Esophagus muscularis mucosa (tissue), 4 donors: ENCODE measurements at regions not wholly inside any gene's neighbourhood (a gene's known extent, or its start where the extent isn't known, plus 50 kb on each side); places are given as distances from the start of the nearest gene placed in this dataset.

Experiments used
- DNase-seq: peaks from one replicate; pipeline ENCODE4 v3.0.0-alpha.2; 2017; ENCODE audit errors: extremely low spot score
- H3K27ac ChIP-seq, 4 donors: fragments of 200-600 bp; sonication (generic); replicated peaks in 1 of 4; 1 replicate in 3 of 4; 2 replicates in 1 of 4; pipeline ENCODE4 v1.5.1; 2016 to 2019; ENCODE audit warnings: mild to moderate bottlenecking in 1 of 4
- H3K27me3 ChIP-seq, 4 donors: fragments of 200-600 bp; sonication (generic); one replicate each; pipeline versions ENCODE4 v1.5.1 to v1.6.0; 2016 to 2019
- H3K36me3 ChIP-seq, 4 donors: fragments of 200-600 bp; sonication (generic); one replicate each; pipeline ENCODE4 v1.5.1; 2016 to 2019
- H3K4me1 ChIP-seq, 4 donors: fragments of 200-600 bp; sonication (generic); one replicate each; pipeline ENCODE4 v1.5.1; 2016 to 2019
- H3K4me3 ChIP-seq, 4 donors: fragments of 200-600 bp; sonication (generic); 1 replicate in 2 of 4; 2 replicates in 2 of 4; pipeline ENCODE4 v1.5.1; 2016 to 2019; ENCODE audit warnings: mild to moderate bottlenecking in 4 of 4, moderate library complexity in 1 of 4
- H3K9me3 ChIP-seq, 4 donors: fragments of 200-600 bp; sonication (generic); 1 replicate in 3 of 4; 2 replicates in 1 of 4; pipeline ENCODE4 v1.5.1; 2016 to 2019
- EP300 ChIP-seq: sonication (generic); formaldehyde crosslinking; IDR thresholded peaks from one replicate; pipeline ENCODE4 v1.6.1; 2017; ENCODE audit warnings: antibody characterized with exemption
- POLR2A ChIP-seq: fragments of 450-650 bp; IDR thresholded peaks from one replicate; pipeline ENCODE4 v1.6.1; 2017; ENCODE audit warnings: antibody characterized with exemption, moderate library complexity, mild to moderate bottlenecking, low read depth
- POLR2AphosphoS5 ChIP-seq, 2 donors: sonication (generic); formaldehyde crosslinking; IDR thresholded peaks; one replicate each; pipeline ENCODE4 v1.6.1; 2017; ENCODE audit warnings: antibody characterized with exemption in 2 of 2
- WGBS: methylation state at CpG from one replicate; pipeline ENCODE4 v1.1.5; 2018; 5-methylcytosine and 5-hydroxymethylcytosine counted together
- intact Hi-C: fragments of 100-400 bp; cut with DNase I; formaldehyde crosslinking; loops from one replicate; pipeline ENCODE4 v1.15.1; 2023
- TF ChIP-seq, protein P1 (sequence below), 3 experiments: fragments of 200-600 bp in 2 of 3; fragments of 450-650 bp in 1 of 3; sonication (generic) in 2 of 3; IDR thresholded peaks; one replicate each; pipeline ENCODE4 v1.5.1; 2017 to 2019; ENCODE audit warnings: antibody characterized with exemption in 3 of 3, mild to moderate bottlenecking in 2 of 3, moderate library complexity in 1 of 3

DNA sequence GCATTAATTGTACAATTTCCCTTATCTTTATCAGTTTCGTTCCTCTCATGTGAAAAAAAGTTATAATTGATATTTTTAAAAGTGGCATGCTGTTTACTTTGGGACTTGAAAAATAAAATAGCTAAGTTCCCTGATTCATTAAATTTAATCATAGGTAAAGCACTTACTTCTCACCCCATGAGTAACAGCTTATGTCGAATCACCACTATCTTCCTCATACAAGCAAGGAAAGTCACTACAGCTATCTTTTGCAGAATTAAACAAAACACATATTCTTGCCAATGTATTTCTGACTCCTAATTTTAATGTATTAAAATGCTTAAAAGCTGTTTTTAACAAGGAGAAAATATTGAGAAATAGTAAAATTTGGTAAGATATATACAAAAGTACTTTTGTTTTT lies 832.4 kb upstream of the PCDH10 start:
- Histone ChIP-seq H3K27ac (no peak overlapping the region), H3K4me3 (no peak overlapping the region), H3K27me3 (no peaks in the 10 kb centered on the region), H3K4me1 (no peaks in the 10 kb centered on the region), H3K9me3 (no peaks in the 10 kb centered on the region), H3K36me3 (no peaks in the 10 kb centered on the region)
- TF ChIP-seq POLR2A (no peak), EP300 (no peak), POLR2AphosphoS5 (IDR thresholded peaks at IDR 0.05) (no peak)
- TF ChIP-seq, protein P1, sequence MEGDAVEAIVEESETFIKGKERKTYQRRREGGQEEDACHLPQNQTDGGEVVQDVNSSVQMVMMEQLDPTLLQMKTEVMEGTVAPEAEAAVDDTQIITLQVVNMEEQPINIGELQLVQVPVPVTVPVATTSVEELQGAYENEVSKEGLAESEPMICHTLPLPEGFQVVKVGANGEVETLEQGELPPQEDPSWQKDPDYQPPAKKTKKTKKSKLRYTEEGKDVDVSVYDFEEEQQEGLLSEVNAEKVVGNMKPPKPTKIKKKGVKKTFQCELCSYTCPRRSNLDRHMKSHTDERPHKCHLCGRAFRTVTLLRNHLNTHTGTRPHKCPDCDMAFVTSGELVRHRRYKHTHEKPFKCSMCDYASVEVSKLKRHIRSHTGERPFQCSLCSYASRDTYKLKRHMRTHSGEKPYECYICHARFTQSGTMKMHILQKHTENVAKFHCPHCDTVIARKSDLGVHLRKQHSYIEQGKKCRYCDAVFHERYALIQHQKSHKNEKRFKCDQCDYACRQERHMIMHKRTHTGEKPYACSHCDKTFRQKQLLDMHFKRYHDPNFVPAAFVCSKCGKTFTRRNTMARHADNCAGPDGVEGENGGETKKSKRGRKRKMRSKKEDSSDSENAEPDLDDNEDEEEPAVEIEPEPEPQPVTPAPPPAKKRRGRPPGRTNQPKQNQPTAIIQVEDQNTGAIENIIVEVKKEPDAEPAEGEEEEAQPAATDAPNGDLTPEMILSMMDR (IDR thresholded peaks at IDR 0.05), result no peak
- 84% methylated on average over 2 of the region's 2 CpGs for WGBS
- intact Hi-C loops, result no loop called here
- no peak for DNase-seq

DNA sequence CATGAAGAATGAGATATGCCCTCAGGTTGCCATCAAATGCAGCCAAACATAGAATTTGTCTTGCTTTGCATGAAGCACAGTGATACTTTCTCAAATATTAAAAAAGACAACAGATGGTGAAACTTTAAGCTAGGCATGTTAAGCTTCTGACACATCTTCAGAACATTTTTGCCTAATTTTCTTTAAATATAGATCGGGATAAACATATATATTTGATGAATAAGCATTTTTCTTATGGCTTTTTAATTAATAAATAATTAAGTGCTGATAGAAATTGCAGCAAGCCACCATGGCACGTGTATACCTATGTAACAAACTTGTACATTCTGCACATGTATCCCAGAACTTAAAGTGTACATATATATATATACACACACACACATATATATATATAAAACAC lies 831.2 kb upstream of the PCDH10 start:
- TF ChIP-seq EP300 (no peak), POLR2A (no peak), POLR2AphosphoS5 (IDR thresholded peaks at IDR 0.05) (no peak)
- TF ChIP-seq, protein P1 (IDR thresholded peaks at IDR 0.05), result no peak
- WGBS, result 76% methylated on average over 2 of the region's 2 CpGs
- intact Hi-C loops, result no loop called here
- Histone ChIP-seq H3K9me3 (no peaks in the 10 kb centered on the region), H3K4me3 (no peak overlapping the region), H3K27me3 (no peaks in the 10 kb centered on the region), H3K4me1 (no peaks in the 10 kb centered on the region), H3K27ac (no peak overlapping the region), H3K36me3 (no peaks in the 10 kb centered on the region)
- no peak for DNase-seq

DNA sequence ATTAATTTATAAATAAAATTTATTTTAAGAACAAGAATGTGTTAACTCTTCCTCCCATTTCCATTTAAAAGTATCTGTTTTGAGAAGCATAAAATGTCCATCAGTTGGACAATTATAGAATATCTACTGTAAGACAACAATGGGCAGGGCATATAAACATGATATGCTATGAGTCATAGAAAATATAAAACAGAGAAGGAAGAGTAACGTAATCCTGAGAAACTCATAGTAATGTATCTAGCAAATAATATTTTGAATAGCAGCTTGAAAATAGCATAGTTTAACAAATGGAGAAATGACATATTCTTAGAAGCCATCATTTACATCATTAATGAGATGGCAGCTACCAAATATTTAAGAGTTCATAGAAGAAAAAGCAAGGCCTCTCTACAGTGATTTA lies 820.3 kb upstream of the PCDH10 start:
- H3K27me3 ChIP-seq, result no peaks in the 10 kb centered on the region
- no peaks in the 10 kb centered on the region for H3K4me1 ChIP-seq
- DNase-seq, result no peak
- intact Hi-C loops, result no loop called here
- no peaks in the 10 kb centered on the region for H3K36me3 ChIP-seq
- H3K27ac ChIP-seq, result no peak overlapping the region
- TF ChIP-seq, protein P1 (IDR thresholded peaks at IDR 0.05), result no peak
- no peak overlapping the region for H3K4me3 ChIP-seq
- WGBS, result 91% methylated on average over 1 of the region's 1 CpG
- H3K9me3 ChIP-seq, result no peaks in the 10 kb centered on the region

DNA sequence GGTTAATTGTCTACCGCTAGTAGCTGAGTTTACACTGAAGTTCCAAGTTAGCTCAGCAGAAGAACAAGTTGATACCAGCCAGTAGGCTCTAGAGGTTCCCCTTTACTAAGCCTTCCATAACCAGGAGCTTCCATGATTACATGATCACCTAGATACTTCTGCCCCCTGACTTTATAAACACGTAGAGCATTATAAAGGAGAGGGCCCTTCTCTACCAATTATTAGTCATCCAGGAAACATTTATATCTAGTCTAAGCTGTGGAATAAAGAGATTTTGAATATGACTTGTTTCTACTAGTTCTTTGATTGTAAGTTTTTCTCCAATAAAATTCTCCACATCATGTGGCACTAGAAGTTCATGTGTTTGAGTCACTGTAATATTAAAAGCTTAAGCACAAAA lies 818.1 kb upstream of the PCDH10 start:
- WGBS, result 93% methylated on average over 2 of the region's 2 CpGs
- DNase-seq, result no peak
- H3K36me3 ChIP-seq, result no peaks in the 10 kb centered on the region
- no peaks in the 10 kb centered on the region for H3K27me3 ChIP-seq
- no peaks in the 10 kb centered on the region for H3K9me3 ChIP-seq
- no peak overlapping the region for H3K27ac ChIP-seq
- H3K4me3 ChIP-seq, result no peak overlapping the region
- TF ChIP-seq EP300 (no peak), POLR2A (no peak), POLR2AphosphoS5 (IDR thresholded peaks at IDR 0.05) (no peak)
- TF ChIP-seq, protein P1 (IDR thresholded peaks at IDR 0.05), result no peak
- no peaks in the 10 kb centered on the region for H3K4me1 ChIP-seq
- intact Hi-C loops, result no loop called here

DNA sequence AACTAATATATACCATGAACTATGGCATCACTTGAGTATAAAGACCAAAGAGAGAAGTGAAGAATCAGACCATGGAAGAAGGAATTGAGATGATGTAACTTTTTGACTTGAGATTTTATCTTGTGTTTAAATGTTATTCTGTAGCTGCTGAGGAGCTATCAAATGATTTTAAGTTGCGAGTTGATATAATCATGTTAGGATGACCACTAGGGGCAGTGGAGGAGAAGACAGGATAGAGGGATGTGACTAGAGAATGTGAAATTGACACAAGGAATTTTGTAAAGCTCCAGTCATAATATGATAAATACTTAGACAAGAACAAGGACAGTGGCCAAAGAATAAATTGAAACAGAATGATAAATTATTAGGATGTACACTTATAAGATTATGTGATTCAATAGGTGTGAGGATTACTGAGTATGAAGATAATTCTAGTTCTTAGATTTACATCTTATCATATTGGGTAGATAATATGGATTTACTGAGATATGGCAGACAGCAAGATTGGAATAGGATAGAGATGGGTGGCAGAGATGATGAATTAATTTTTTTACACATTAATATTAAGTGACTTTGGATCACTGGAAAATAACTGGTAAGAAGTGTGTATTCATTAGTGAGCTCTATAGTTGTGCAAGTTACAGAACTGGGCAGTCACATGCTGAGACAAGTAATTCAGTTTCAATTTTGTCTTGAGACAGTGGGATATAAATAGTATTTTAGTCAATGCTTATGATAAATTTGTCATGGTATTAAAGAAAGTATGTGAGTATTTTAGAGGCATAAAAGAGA lies 816.0 kb upstream of the PCDH10 start:
- TF ChIP-seq EP300 (no peak), POLR2A (no peak), POLR2AphosphoS5 (IDR thresholded peaks at IDR 0.05) (no peak)
- TF ChIP-seq, protein P1 (IDR thresholded peaks at IDR 0.05), result no peak
- Histone ChIP-seq H3K27ac (no peak overlapping the region), H3K36me3 (no peaks in the 10 kb centered on the region), H3K4me1 (no peaks in the 10 kb centered on the region), H3K4me3 (no peak overlapping the region), H3K9me3 (no peaks in the 10 kb centered on the region), H3K27me3 (no peaks in the 10 kb centered on the region)
- intact Hi-C loops, result no loop called here
- DNase-seq, result no peak
- WGBS, result 86% methylated on average over 1 of the region's 1 CpG
